ENCODE measurements at regions not wholly inside any gene's neighbourhood (a gene's known extent, or its start where the extent isn't known, plus 50 kb on each side); places are given as distances from the start of the nearest gene placed in this dataset.

DNA sequence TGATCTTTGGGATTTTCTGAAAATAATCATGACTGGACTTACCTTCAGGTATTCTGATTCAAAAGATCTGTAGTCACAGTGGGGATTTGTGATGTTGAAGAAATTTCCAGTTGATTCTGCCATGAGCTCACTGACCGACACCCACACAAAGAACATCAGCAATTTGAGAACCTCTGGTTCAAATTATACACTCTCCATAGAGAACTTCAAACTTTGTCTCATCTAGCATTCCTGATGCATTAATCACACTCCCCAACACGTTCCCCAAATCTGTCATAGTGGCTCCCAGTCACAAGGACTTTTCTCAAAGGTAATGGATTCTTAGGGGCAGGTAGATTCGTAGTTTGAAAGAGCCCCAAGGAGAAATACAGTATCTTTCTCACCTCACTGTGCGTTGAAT, 584.3 kb downstream of the FBXO15 start:
- Mint-ChIP-seq H3K36me3 (ENCODE audit: insufficient read depth, unreplicated experiment) (no peaks in the 10 kb centered on the region), H3K9me3 (ENCODE audit: low read depth, unreplicated experiment) (no peaks in the 10 kb centered on the region), H3K27ac (ENCODE audit: unreplicated experiment) (peak overlapping the region; percentile 95), H3K4me1 (ENCODE audit: low read depth, unreplicated experiment) (peaks cover 39% of the 10 kb centered on the region), H3K27me3 (ENCODE audit: unreplicated experiment) (no peaks in the 10 kb centered on the region), H3K4me3 (ENCODE audit: low read depth, unreplicated experiment) (no peak overlapping the region)
- no TSS peak for BruUV-seq (replicated peaks)
- TF ChIP-seq, protein P1, sequence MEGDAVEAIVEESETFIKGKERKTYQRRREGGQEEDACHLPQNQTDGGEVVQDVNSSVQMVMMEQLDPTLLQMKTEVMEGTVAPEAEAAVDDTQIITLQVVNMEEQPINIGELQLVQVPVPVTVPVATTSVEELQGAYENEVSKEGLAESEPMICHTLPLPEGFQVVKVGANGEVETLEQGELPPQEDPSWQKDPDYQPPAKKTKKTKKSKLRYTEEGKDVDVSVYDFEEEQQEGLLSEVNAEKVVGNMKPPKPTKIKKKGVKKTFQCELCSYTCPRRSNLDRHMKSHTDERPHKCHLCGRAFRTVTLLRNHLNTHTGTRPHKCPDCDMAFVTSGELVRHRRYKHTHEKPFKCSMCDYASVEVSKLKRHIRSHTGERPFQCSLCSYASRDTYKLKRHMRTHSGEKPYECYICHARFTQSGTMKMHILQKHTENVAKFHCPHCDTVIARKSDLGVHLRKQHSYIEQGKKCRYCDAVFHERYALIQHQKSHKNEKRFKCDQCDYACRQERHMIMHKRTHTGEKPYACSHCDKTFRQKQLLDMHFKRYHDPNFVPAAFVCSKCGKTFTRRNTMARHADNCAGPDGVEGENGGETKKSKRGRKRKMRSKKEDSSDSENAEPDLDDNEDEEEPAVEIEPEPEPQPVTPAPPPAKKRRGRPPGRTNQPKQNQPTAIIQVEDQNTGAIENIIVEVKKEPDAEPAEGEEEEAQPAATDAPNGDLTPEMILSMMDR (IDR thresholded peaks at IDR 0.05; ENCODE audit: unreplicated experiment), result no peak
- DNase-seq, result no peak
- CTCF ChIA-PET, result no interaction called here
- intact Hi-C loops (cut with micrococcal nuclease; ENCODE audit: unreplicated experiment), result loop anchor here (2.0 kb wide), 1 partner anchor 19 kb away; no protein-coding TSS in a partner anchor

DNA sequence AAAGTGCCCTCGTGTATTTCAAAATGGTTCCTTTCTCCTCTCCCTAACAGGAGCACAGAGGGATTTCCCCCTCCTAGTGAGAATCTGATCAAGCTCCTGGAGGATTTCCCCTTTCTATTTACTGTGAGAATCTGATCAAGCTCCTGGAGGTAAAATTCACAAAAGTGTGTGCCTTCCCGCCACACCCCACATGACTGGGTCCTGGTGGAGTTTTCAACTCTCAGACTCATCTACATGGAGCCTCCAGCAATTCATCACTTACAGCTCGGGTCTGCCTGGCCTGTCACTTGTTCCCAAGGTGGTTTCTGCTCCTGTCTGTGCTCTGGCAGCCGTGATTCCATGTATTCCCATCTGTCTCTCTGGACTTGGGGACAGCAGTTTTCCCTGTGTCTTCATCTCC, 590.7 kb downstream of the FBXO15 start:
- intact Hi-C loops (cut with micrococcal nuclease; ENCODE audit: unreplicated experiment), result no loop called here
- no peak overlapping the region for H3K4me3 Mint-ChIP-seq (ENCODE audit: low read depth, unreplicated experiment)
- no peaks in the 10 kb centered on the region for H3K36me3 Mint-ChIP-seq (ENCODE audit: insufficient read depth, unreplicated experiment)
- DNase-seq, result no peak
- H3K9me3 Mint-ChIP-seq (ENCODE audit: low read depth, unreplicated experiment), result no peaks in the 10 kb centered on the region
- TF ChIP-seq, protein P1 (IDR thresholded peaks at IDR 0.05; ENCODE audit: unreplicated experiment), result no peak
- CTCF ChIA-PET, result no interaction called here
- H3K4me1 Mint-ChIP-seq (ENCODE audit: low read depth, unreplicated experiment), result peaks cover 10% of the 10 kb centered on the region
- no peak overlapping the region for H3K27ac Mint-ChIP-seq (ENCODE audit: unreplicated experiment)
- H3K27me3 Mint-ChIP-seq (ENCODE audit: unreplicated experiment), result no peaks in the 10 kb centered on the region
- no TSS peak for BruUV-seq (replicated peaks)

DNA sequence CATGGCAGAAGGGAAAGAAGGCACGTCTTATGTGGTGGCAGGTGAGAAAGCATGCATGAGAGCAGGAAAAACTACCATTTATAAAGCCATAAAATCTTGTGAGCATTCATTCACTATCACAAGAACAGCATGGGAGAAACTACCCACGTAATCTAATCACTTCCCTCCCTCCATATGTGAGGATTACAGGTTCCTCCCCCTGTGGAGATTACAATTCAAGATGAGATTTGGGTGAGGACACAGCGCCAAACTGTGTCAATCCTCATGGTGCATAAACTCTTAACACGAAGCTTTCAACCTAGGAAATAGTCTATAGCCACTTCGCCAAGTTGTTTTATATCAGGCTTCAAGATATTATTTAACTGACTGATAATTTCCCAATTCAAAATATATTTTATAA, 595.5 kb downstream of the FBXO15 start:
- intact Hi-C loops (cut with micrococcal nuclease; ENCODE audit: unreplicated experiment), result no loop called here
- Mint-ChIP-seq H3K27me3 (ENCODE audit: unreplicated experiment) (no peaks in the 10 kb centered on the region), H3K27ac (ENCODE audit: unreplicated experiment) (no peak overlapping the region), H3K36me3 (ENCODE audit: insufficient read depth, unreplicated experiment) (no peaks in the 10 kb centered on the region), H3K4me1 (ENCODE audit: low read depth, unreplicated experiment) (peaks cover 8% of the 10 kb centered on the region), H3K4me3 (ENCODE audit: low read depth, unreplicated experiment) (no peak overlapping the region), H3K9me3 (ENCODE audit: low read depth, unreplicated experiment) (no peaks in the 10 kb centered on the region)
- CTCF ChIA-PET, result no interaction called here
- DNase-seq, result no peak
- BruUV-seq (replicated peaks), result no TSS peak
- TF ChIP-seq, protein P1 (IDR thresholded peaks at IDR 0.05; ENCODE audit: unreplicated experiment), result no peak

DNA sequence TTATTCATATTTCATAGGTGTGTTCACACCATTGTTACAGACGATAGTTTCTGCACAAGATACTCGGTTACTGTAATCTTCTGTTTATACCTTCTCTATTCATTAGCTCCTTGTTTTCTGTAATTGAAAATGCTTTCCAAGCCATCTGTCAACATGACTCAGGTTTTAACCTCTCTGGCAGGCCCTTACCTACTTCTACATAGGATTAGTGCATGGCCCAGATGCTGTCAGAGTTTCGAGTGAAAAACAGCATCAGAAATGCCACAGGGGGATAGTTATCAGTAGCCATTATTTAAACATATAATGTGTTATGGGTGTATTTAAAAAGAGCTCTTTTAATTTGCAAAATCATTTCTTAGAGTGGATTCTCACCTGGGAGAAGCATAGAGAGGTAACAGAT, 596.4 kb downstream of the FBXO15 start:
- Mint-ChIP-seq H3K9me3 (ENCODE audit: low read depth, unreplicated experiment) (no peaks in the 10 kb centered on the region), H3K4me3 (ENCODE audit: low read depth, unreplicated experiment) (no peak overlapping the region), H3K4me1 (ENCODE audit: low read depth, unreplicated experiment) (no peaks in the 10 kb centered on the region), H3K36me3 (ENCODE audit: insufficient read depth, unreplicated experiment) (no peaks in the 10 kb centered on the region), H3K27me3 (ENCODE audit: unreplicated experiment) (no peaks in the 10 kb centered on the region), H3K27ac (ENCODE audit: unreplicated experiment) (no peak overlapping the region)
- TF ChIP-seq, protein P1 (IDR thresholded peaks at IDR 0.05; ENCODE audit: unreplicated experiment), result no peak
- CTCF ChIA-PET, result no interaction called here
- intact Hi-C loops (cut with micrococcal nuclease; ENCODE audit: unreplicated experiment), result no loop called here
- DNase-seq, result no peak
- BruUV-seq (replicated peaks), result no TSS peak

DNA sequence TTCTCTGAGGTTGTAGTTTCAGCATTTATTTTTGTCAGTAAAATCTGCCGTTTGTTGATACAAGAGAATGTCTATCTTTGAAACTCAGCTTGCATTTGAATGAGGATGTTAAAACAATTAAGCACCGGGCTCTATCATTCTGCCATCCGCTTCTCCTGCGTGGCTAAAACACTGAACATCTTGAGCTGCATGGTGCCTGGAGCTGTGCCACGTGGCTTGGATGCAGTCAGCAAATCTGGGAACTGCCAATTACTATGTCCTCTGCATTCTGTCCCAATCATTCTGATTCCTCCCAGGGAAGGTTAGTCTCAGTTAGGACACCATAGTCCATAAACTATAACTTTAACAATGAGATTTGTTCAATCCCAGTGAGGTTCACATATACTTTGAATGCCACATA, 598.4 kb downstream of the FBXO15 start:
- H3K27me3 Mint-ChIP-seq (ENCODE audit: unreplicated experiment), result no peaks in the 10 kb centered on the region
- no peaks in the 10 kb centered on the region for H3K36me3 Mint-ChIP-seq (ENCODE audit: insufficient read depth, unreplicated experiment)

More for the DNA sequence above, 598.4 kb downstream of the FBXO15 start:
- H3K27ac Mint-ChIP-seq (ENCODE audit: unreplicated experiment), result no peak overlapping the region
- BruUV-seq (replicated peaks), result no TSS peak
- peaks cover 17% of the 10 kb centered on the region for H3K4me1 Mint-ChIP-seq (ENCODE audit: low read depth, unreplicated experiment)
- CTCF ChIA-PET, result no interaction called here
- no peaks in the 10 kb centered on the region for H3K9me3 Mint-ChIP-seq (ENCODE audit: low read depth, unreplicated experiment)
- no peak for DNase-seq
- TF ChIP-seq, protein P1 (IDR thresholded peaks at IDR 0.05; ENCODE audit: unreplicated experiment), result no peak
- intact Hi-C loops (cut with micrococcal nuclease; ENCODE audit: unreplicated experiment), result no loop called here
- no peak overlapping the region for H3K4me3 Mint-ChIP-seq (ENCODE audit: low read depth, unreplicated experiment)

All from Calu3 (cell line).